B cell (primary cell): ENCODE measurements at regions not wholly inside any gene's neighbourhood (a gene's known extent, or its start where the extent isn't known, plus 50 kb on each side); places are given as distances from the start of the nearest gene placed in this dataset.

ENCODE experiments used
- CTCF ChIP-seq: fragments of 200-600 bp; IDR thresholded peaks from one replicate; pipeline ENCODE4 v1.8.0; 2022; ENCODE audit warnings: antibody characterized with exemption, mild to moderate bottlenecking
- EZH2 ChIP-seq: IDR thresholded peaks from 2 replicates; pipeline ENCODE4 v1.6.1; 2012; ENCODE audit warnings: borderline replicate concordance, low read depth, mild to moderate bottlenecking, moderate library complexity, low read length; ENCODE audit not compliant: insufficient read depth, poor library complexity, severe bottlenecking

GRCh38 chr2:7900593-7900992 is 781.3 kb upstream of the ID2 start:
- TF ChIP-seq CTCF (no peak), EZH2 (no peak)
